Astrocyte (in vitro differentiated cells and primary cell): ENCODE measurements at regions not wholly inside any gene's neighbourhood (a gene's known extent, or its start where the extent isn't known, plus 50 kb on each side); places are given as distances from the start of the nearest gene placed in this dataset.

ENCODE experiments used
- EZH2 ChIP-seq: IDR thresholded peaks from 2 replicates; pipeline ENCODE4 v1.6.1; 2012; ENCODE audit warnings: mild to moderate bottlenecking, low read length, inconsistent platforms; ENCODE audit not compliant: insufficient read depth
- TF ChIP-seq, protein P1 (sequence below): IDR thresholded peaks from 2 replicates; pipeline ENCODE4 v1.5.1; 2011; ENCODE audit warnings: low read depth, mild to moderate bottlenecking, inconsistent platforms, low read length, moderate library complexity; ENCODE audit not compliant: insufficient read depth

- TF ChIP-seq, protein P1, sequence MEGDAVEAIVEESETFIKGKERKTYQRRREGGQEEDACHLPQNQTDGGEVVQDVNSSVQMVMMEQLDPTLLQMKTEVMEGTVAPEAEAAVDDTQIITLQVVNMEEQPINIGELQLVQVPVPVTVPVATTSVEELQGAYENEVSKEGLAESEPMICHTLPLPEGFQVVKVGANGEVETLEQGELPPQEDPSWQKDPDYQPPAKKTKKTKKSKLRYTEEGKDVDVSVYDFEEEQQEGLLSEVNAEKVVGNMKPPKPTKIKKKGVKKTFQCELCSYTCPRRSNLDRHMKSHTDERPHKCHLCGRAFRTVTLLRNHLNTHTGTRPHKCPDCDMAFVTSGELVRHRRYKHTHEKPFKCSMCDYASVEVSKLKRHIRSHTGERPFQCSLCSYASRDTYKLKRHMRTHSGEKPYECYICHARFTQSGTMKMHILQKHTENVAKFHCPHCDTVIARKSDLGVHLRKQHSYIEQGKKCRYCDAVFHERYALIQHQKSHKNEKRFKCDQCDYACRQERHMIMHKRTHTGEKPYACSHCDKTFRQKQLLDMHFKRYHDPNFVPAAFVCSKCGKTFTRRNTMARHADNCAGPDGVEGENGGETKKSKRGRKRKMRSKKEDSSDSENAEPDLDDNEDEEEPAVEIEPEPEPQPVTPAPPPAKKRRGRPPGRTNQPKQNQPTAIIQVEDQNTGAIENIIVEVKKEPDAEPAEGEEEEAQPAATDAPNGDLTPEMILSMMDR, result no peak
- TF ChIP-seq EZH2, result no peak
These were observed 152.9 kb downstream of the SNX19 start for GRCh38 chr11:130763087-130763980.
